H9 (cell line): ENCODE measurements at regions not wholly inside any gene's neighbourhood (a gene's known extent, or its start where the extent isn't known, plus 50 kb on each side); places are given as distances from the start of the nearest gene placed in this dataset.

Source experiments
- DNase-seq: peaks from one replicate; pipeline ENCODE4 v3.0.0-alpha.2; 2017
- H2AFZ ChIP-seq: one replicate; pipeline ENCODE4 v1.6.1; 2013; ENCODE audit warnings: mild to moderate bottlenecking, low read length, control low read depth, moderate library complexity
- H2AK5ac ChIP-seq: 2 replicates; pipeline ENCODE4 v1.6.1; 2013; ENCODE audit warnings: low read length, control low read depth, mixed read lengths; ENCODE audit not compliant: insufficient read length
- H2BK120ac ChIP-seq: one replicate; pipeline ENCODE4 v1.6.1; 2013; ENCODE audit warnings: low read depth, mild to moderate bottlenecking, low read length, control low read depth, inconsistent platforms; ENCODE audit not compliant: poor library complexity, severe bottlenecking
- H2BK12ac ChIP-seq: 2 replicates; pipeline ENCODE4 v1.6.1; 2013; ENCODE audit warnings: low read length, control low read depth, mixed read lengths, low read depth; ENCODE audit not compliant: insufficient read length
- H2BK15ac ChIP-seq: 2 replicates; pipeline ENCODE4 v1.6.1; 2013; ENCODE audit warnings: low read depth, low read length, control low read depth
- H2BK20ac ChIP-seq: one replicate; pipeline ENCODE4 v1.6.1; 2013; ENCODE audit warnings: low read depth, mild to moderate bottlenecking, low read length, control low read depth, inconsistent platforms; ENCODE audit not compliant: poor library complexity, severe bottlenecking
- H2BK5ac ChIP-seq: 2 replicates; pipeline ENCODE4 v1.6.1; 2013; ENCODE audit warnings: low read length, control low read depth, mixed read lengths; ENCODE audit not compliant: insufficient read length
- H3K14ac ChIP-seq: 2 replicates; pipeline ENCODE4 v1.6.1; 2013; ENCODE audit warnings: low read length, control low read depth; ENCODE audit not compliant: insufficient read depth
- H3K18ac ChIP-seq: 2 replicates; pipeline ENCODE4 v1.6.1; 2013; ENCODE audit warnings: low read depth, mild to moderate bottlenecking, mixed read lengths, low read length, control low read depth; ENCODE audit not compliant: insufficient read length
- H3K23ac ChIP-seq: 2 replicates; pipeline ENCODE4 v1.6.1; 2013; ENCODE audit warnings: low read length, control low read depth, mixed read lengths, low read depth; ENCODE audit not compliant: insufficient read length
- H3K23me2 ChIP-seq: 2 replicates; pipeline ENCODE4 v1.6.1; 2013; ENCODE audit warnings: low read depth, mild to moderate bottlenecking, mixed read lengths, low read length, control low read depth; ENCODE audit not compliant: insufficient read length, poor library complexity, severe bottlenecking
- H3K27ac ChIP-seq: 2 replicates; pipeline ENCODE4 v1.5.1; 2013; ENCODE audit warnings: low read length, control low read depth, mixed read lengths, low read depth; ENCODE audit not compliant: insufficient read length
- H3K27me3 ChIP-seq: 2 replicates; pipeline ENCODE4 v1.6.1; 2013; ENCODE audit warnings: low read length, control low read depth, inconsistent platforms; ENCODE audit not compliant: insufficient read depth
- H3K4ac ChIP-seq: 2 replicates; pipeline ENCODE4 v1.6.1; 2013; ENCODE audit warnings: low read depth, mild to moderate bottlenecking, control low read depth, inconsistent platforms, low read length, moderate library complexity
- H3K4me1 ChIP-seq: 2 replicates; pipeline ENCODE4 v1.6.1; 2013; ENCODE audit warnings: low read length, control low read depth, inconsistent platforms; ENCODE audit not compliant: insufficient read depth
- H3K4me2 ChIP-seq: 2 replicates; pipeline ENCODE4 v1.6.1; 2013; ENCODE audit warnings: low read length, control low read depth, mixed read lengths; ENCODE audit not compliant: insufficient read length, insufficient read depth
- H3K56ac ChIP-seq: 2 replicates; pipeline ENCODE4 v1.6.1; 2013; ENCODE audit warnings: low read depth, mild to moderate bottlenecking, mixed read lengths, low read length, control low read depth; ENCODE audit not compliant: insufficient read length
- H3K79me1 ChIP-seq: 2 replicates; pipeline ENCODE4 v1.6.1; 2013; ENCODE audit warnings: low read depth, mild to moderate bottlenecking, moderate library complexity, low read length, control low read depth, inconsistent platforms; ENCODE audit not compliant: insufficient read depth, poor library complexity, severe bottlenecking
- H3K79me2 ChIP-seq: 2 replicates; pipeline ENCODE4 v1.6.1; 2013; ENCODE audit warnings: low read length, control low read depth, inconsistent platforms; ENCODE audit not compliant: insufficient read depth
- H3K9ac ChIP-seq: 2 replicates; pipeline ENCODE4 v1.6.1; 2013; ENCODE audit warnings: low read length, control low read depth, mixed read lengths; ENCODE audit not compliant: insufficient read length; ENCODE audit errors: extremely low read depth
- H3K9me3 ChIP-seq: one replicate; pipeline ENCODE4 v1.6.1; 2013; ENCODE audit warnings: low read depth, low read length, inconsistent platforms; ENCODE audit not compliant: control insufficient read depth
- H3T11ph ChIP-seq: one replicate; pipeline ENCODE4 v1.6.1; 2013; ENCODE audit warnings: mild to moderate bottlenecking, low read length, control low read depth, inconsistent platforms
- H4K20me1 ChIP-seq: one replicate; pipeline ENCODE4 v1.6.1; 2013; ENCODE audit not compliant: control insufficient read depth, insufficient read length, insufficient read depth
- H4K5ac ChIP-seq: 2 replicates; pipeline ENCODE4 v1.6.1; 2013; ENCODE audit warnings: low read depth, mild to moderate bottlenecking, mixed read lengths, low read length, control low read depth; ENCODE audit not compliant: insufficient read length
- H4K8ac ChIP-seq: replicated peaks from 2 replicates; pipeline ENCODE4 v1.6.1; 2013; ENCODE audit warnings: low read length, control low read depth, mixed read lengths, low read depth; ENCODE audit not compliant: insufficient read length
- H4K91ac ChIP-seq: 2 replicates; pipeline ENCODE4 v1.6.1; 2013; ENCODE audit warnings: low read depth, mild to moderate bottlenecking, moderate library complexity, mixed read lengths, low read length, control low read depth; ENCODE audit not compliant: insufficient read length
- H3K27ac Mint-ChIP-seq, 3 experiments: 2 replicates in 2 of 3; 3 replicates in 1 of 3; pipeline ENCODE4 v1.8.0; 2020 to 2021; ENCODE audit warnings: mixed read lengths in 3 of 3, mild to moderate bottlenecking in 1 of 3, moderate library complexity in 1 of 3
- H3K27me3 Mint-ChIP-seq: 2 replicates; pipeline ENCODE4 v1.8.0; 2021; ENCODE audit warnings: low read depth, mild to moderate bottlenecking, moderate library complexity, mixed read lengths
- H3K36me3 Mint-ChIP-seq, 3 experiments: 2 replicates in 2 of 3; 3 replicates in 1 of 3; pipeline ENCODE4 v1.8.0; 2020 to 2021; ENCODE audit warnings: low read depth in 3 of 3, mixed read lengths in 3 of 3; ENCODE audit not compliant: insufficient read depth in 1 of 3
- H3K4me1 Mint-ChIP-seq, 2 experiments: 2 replicates each; pipeline ENCODE4 v1.8.0; 2020; ENCODE audit warnings: mixed read lengths in 2 of 2
- H3K4me3 Mint-ChIP-seq, 2 experiments: 2 replicates in 1 of 2; 3 replicates in 1 of 2; pipeline ENCODE4 v1.8.0; 2020 to 2021; ENCODE audit warnings: mild to moderate bottlenecking in 2 of 2, mixed read lengths in 2 of 2, moderate library complexity in 1 of 2
- H3K9me3 Mint-ChIP-seq, 2 experiments: 2 replicates in 1 of 2; 3 replicates in 1 of 2; pipeline ENCODE4 v1.8.0; 2020; ENCODE audit warnings: mild to moderate bottlenecking in 2 of 2, mixed read lengths in 2 of 2, moderate library complexity in 1 of 2
- CTCF ChIP-seq: fragments of 200-600 bp; sonication (generic); conservative IDR thresholded peaks from 3 replicates; pipeline ENCODE4 v1.8.0; 2021; ENCODE audit warnings: antibody characterized with exemption, mild to moderate bottlenecking
- WGBS: extraction: QIAGEN DNeasy Blood & Tissue Kit; methylation state at CpG from one replicate; pipeline ENCODE4 v1.1.7; 2013; ENCODE audit warnings: missing lambda C conversion rate, low lambda C conversion rate, mixed read lengths; ENCODE audit not compliant: insufficient read length; ENCODE audit errors: extremely low coverage; 5-methylcytosine and 5-hydroxymethylcytosine counted together

- Mint-ChIP-seq H3K27me3 (peaks cover 41% of the 10 kb centered on the region), H3K4me1 (peaks cover 12 to 26% of the 10 kb centered on the region in 2 experiments), H3K36me3 (no peaks in the 10 kb centered on the region), H3K4me3 (no peak overlapping the region), H3K27ac (no peak overlapping the region), H3K9me3 (no peaks in the 10 kb centered on the region)
- Histone ChIP-seq H3K9me3 (no peaks in the 10 kb centered on the region), H4K91ac (no peak overlapping the region), H4K8ac (no peak overlapping the region), H2AK5ac (no peak overlapping the region), H4K5ac (no peak overlapping the region), H3K27me3 (no peaks in the 10 kb centered on the region; the same call in 1 of the 2 replicates), H3K23ac (no peak overlapping the region), H3K56ac (no peak overlapping the region), H2BK20ac (no peak overlapping the region), H3K23me2 (no peaks in the 10 kb centered on the region), H3K18ac (no peak overlapping the region), H2BK120ac (no peak overlapping the region), H4K20me1 (no peaks in the 10 kb centered on the region), H2BK15ac (no peak overlapping the region), H3K79me1 (no peaks in the 10 kb centered on the region), H3T11ph (no peak overlapping the region), H3K9ac (no peak overlapping the region), H3K79me2 (no peaks in the 10 kb centered on the region), H2BK12ac (no peak overlapping the region), H2BK5ac (no peak overlapping the region), H2AFZ (no peak overlapping the region), H3K4me1 (peaks cover 3% of the 10 kb centered on the region; the same call in 1 of the 2 replicates), H3K4me2 (no peak overlapping the region), H3K14ac (no peak overlapping the region), H3K27ac (no peak overlapping the region), H3K4ac (no peak overlapping the region)
- no peak for DNase-seq
- no peak for TF ChIP-seq CTCF
- no CpG with 5 or more reads among the region's 11 CpGs for WGBS
These were observed 185.5 kb downstream of the RGS3 start for GRCh38 chr9:113649054-113649453.
